ENCODE measurements at regions not wholly inside any gene's neighbourhood (a gene's known extent, or its start where the extent isn't known, plus 50 kb on each side); places are given as distances from the start of the nearest gene placed in this dataset.

- DNase-seq = no peak
- no peaks in the 10 kb centered on the region for H3K36me3 Mint-ChIP-seq (ENCODE audit: low read depth)
Measured at GRCh38 chr20:51249215-51249614, 226.3 kb upstream of the KCNG1 start.

GRCh38 chr20:51244466-51244865, 221.6 kb upstream of the KCNG1 start:
- Mint-ChIP-seq H3K4me3 (no peak overlapping the region), H3K9me3 (peaks cover 9% of the 10 kb centered on the region), H3K4me1 (no peaks in the 10 kb centered on the region), H3K27me3 (peaks cover 6% of the 10 kb centered on the region), H3K27ac (no peak overlapping the region), H3K36me3 (ENCODE audit: low read depth) (no peaks in the 10 kb centered on the region)
- ChIA-PET POLR2A (no interaction called here), CTCF (no interaction called here)
- no peak for DNase-seq

More at GRCh38 chr20:51249215-51249614, 226.3 kb upstream of the KCNG1 start:
- no peaks in the 10 kb centered on the region for H3K9me3 Mint-ChIP-seq
- no peak overlapping the region for H3K4me3 Mint-ChIP-seq
- peaks cover 6% of the 10 kb centered on the region for H3K27me3 Mint-ChIP-seq
- no peak overlapping the region for H3K27ac Mint-ChIP-seq
- ChIA-PET CTCF (interaction anchor here (1.6 kb wide), 1 partner anchor 36 kb away, joined by 4 read pairs; no protein-coding TSS in a partner anchor), POLR2A (no interaction called here)
- H3K4me1 Mint-ChIP-seq = no peaks in the 10 kb centered on the region

- Mint-ChIP-seq H3K4me1 (no peaks in the 10 kb centered on the region), H3K4me3 (no peak overlapping the region), H3K9me3 (peaks cover 9% of the 10 kb centered on the region), H3K27me3 (peaks cover 12% of the 10 kb centered on the region), H3K36me3 (ENCODE audit: low read depth) (no peaks in the 10 kb centered on the region), H3K27ac (no peak overlapping the region)
- ChIA-PET POLR2A (no interaction called here), CTCF (no interaction called here)
- DNase-seq = no peak
Measured at GRCh38 chr20:51238675-51239305, 215.9 kb upstream of the KCNG1 start.

- no peaks in the 10 kb centered on the region for H3K4me1 Mint-ChIP-seq
- H3K9me3 Mint-ChIP-seq = peaks cover 7% of the 10 kb centered on the region
- DNase-seq = no peak
- peaks cover 12% of the 10 kb centered on the region for H3K27me3 Mint-ChIP-seq
- H3K36me3 Mint-ChIP-seq (ENCODE audit: low read depth) = no peaks in the 10 kb centered on the region
- no peak overlapping the region for H3K4me3 Mint-ChIP-seq
- POLR2A ChIA-PET = no interaction called here
- H3K27ac Mint-ChIP-seq = no peak overlapping the region
- CTCF ChIA-PET = interaction anchor here (0.6 kb wide), 1 partner anchor 208 kb away, joined by 3 read pairs; no protein-coding TSS in a partner anchor
Measured at GRCh38 chr20:51237791-51238190, 214.9 kb upstream of the KCNG1 start.

GRCh38 chr20:51237278-51237677, 214.4 kb upstream of the KCNG1 start:
- no peaks in the 10 kb centered on the region for H3K4me1 Mint-ChIP-seq
- H3K27me3 Mint-ChIP-seq = peaks cover 12% of the 10 kb centered on the region
- no peak overlapping the region for H3K4me3 Mint-ChIP-seq
- H3K27ac Mint-ChIP-seq = no peak overlapping the region
- peaks cover 4% of the 10 kb centered on the region for H3K9me3 Mint-ChIP-seq
- CTCF ChIA-PET = no interaction called here
- no peaks in the 10 kb centered on the region for H3K36me3 Mint-ChIP-seq (ENCODE audit: low read depth)
- DNase-seq = no peak
- POLR2A ChIA-PET = no interaction called here

- no peak overlapping the region for H3K4me3 Mint-ChIP-seq
- no peak overlapping the region for H3K27ac Mint-ChIP-seq
- ChIA-PET POLR2A (no interaction called here), CTCF (no interaction called here)
- peaks cover 10% of the 10 kb centered on the region for H3K27me3 Mint-ChIP-seq
- H3K4me1 Mint-ChIP-seq = no peaks in the 10 kb centered on the region
- DNase-seq = no peak
- H3K36me3 Mint-ChIP-seq (ENCODE audit: low read depth) = no peaks in the 10 kb centered on the region
- H3K9me3 Mint-ChIP-seq = no peaks in the 10 kb centered on the region
Measured at GRCh38 chr20:51236421-51236820, 213.5 kb upstream of the KCNG1 start.

GRCh38 chr20:51233345-51233744, 210.4 kb upstream of the KCNG1 start:
- DNase-seq = no peak
- Mint-ChIP-seq H3K27me3 (peaks cover 12% of the 10 kb centered on the region), H3K27ac (no peak overlapping the region), H3K4me1 (no peaks in the 10 kb centered on the region), H3K9me3 (no peaks in the 10 kb centered on the region), H3K4me3 (no peak overlapping the region), H3K36me3 (ENCODE audit: low read depth) (no peaks in the 10 kb centered on the region)
- ChIA-PET POLR2A (no interaction called here), CTCF (no interaction called here)

- H3K27ac Mint-ChIP-seq = no peak overlapping the region
- no peaks in the 10 kb centered on the region for H3K4me1 Mint-ChIP-seq
- ChIA-PET POLR2A (no interaction called here), CTCF (no interaction called here)
- H3K4me3 Mint-ChIP-seq = no peak overlapping the region
- DNase-seq = no peak
- H3K9me3 Mint-ChIP-seq = no peaks in the 10 kb centered on the region
- peaks cover 10% of the 10 kb centered on the region for H3K27me3 Mint-ChIP-seq
- no peaks in the 10 kb centered on the region for H3K36me3 Mint-ChIP-seq (ENCODE audit: low read depth)
Measured at GRCh38 chr20:51230727-51231126, 207.8 kb upstream of the KCNG1 start.

- H3K27me3 Mint-ChIP-seq = peaks cover 3% of the 10 kb centered on the region
- no peak overlapping the region for H3K27ac Mint-ChIP-seq
- CTCF ChIA-PET = no interaction called here
- H3K9me3 Mint-ChIP-seq = no peaks in the 10 kb centered on the region
- POLR2A ChIA-PET = no interaction called here
- no peak overlapping the region for H3K4me3 Mint-ChIP-seq
- H3K36me3 Mint-ChIP-seq (ENCODE audit: low read depth) = no peaks in the 10 kb centered on the region
- H3K4me1 Mint-ChIP-seq = no peaks in the 10 kb centered on the region
- DNase-seq = no peak
Measured at GRCh38 chr20:51228763-51229162, 205.9 kb upstream of the KCNG1 start.

GRCh38 chr20:51227744-51228143, 204.8 kb upstream of the KCNG1 start:
- peaks cover 3% of the 10 kb centered on the region for H3K27me3 Mint-ChIP-seq
- DNase-seq = no peak
- H3K4me1 Mint-ChIP-seq = no peaks in the 10 kb centered on the region
- POLR2A ChIA-PET = no interaction called here
- no peaks in the 10 kb centered on the region for H3K36me3 Mint-ChIP-seq (ENCODE audit: low read depth)
- CTCF ChIA-PET = no interaction called here
- H3K27ac Mint-ChIP-seq = no peak overlapping the region
- H3K9me3 Mint-ChIP-seq = no peaks in the 10 kb centered on the region
- no peak overlapping the region for H3K4me3 Mint-ChIP-seq

GRCh38 chr20:51223183-51223720, 200.3 kb upstream of the KCNG1 start:
- H3K4me3 Mint-ChIP-seq = no peak overlapping the region
- CTCF ChIA-PET = no interaction called here
- no peaks in the 10 kb centered on the region for H3K36me3 Mint-ChIP-seq (ENCODE audit: low read depth)
- no peak overlapping the region for H3K27ac Mint-ChIP-seq
- no peaks in the 10 kb centered on the region for H3K4me1 Mint-ChIP-seq
- H3K27me3 Mint-ChIP-seq = peaks cover 18% of the 10 kb centered on the region
- DNase-seq = no peak
- no peaks in the 10 kb centered on the region for H3K9me3 Mint-ChIP-seq
- POLR2A ChIA-PET = interaction anchor here (0.6 kb wide), 1 partner anchor 37 kb away, joined by 3 read pairs; no protein-coding TSS in a partner anchor

- no peaks in the 10 kb centered on the region for H3K4me1 Mint-ChIP-seq
- no peak overlapping the region for H3K27ac Mint-ChIP-seq
- H3K36me3 Mint-ChIP-seq (ENCODE audit: low read depth) = no peaks in the 10 kb centered on the region
- ChIA-PET CTCF (no interaction called here), POLR2A (no interaction called here)
- H3K27me3 Mint-ChIP-seq = peaks cover 24% of the 10 kb centered on the region
- H3K9me3 Mint-ChIP-seq = peaks cover 4% of the 10 kb centered on the region
- no peak for DNase-seq
- H3K4me3 Mint-ChIP-seq = no peak overlapping the region
Measured at GRCh38 chr20:51221791-51222408, 199.0 kb upstream of the KCNG1 start.

GRCh38 chr20:51221103-51221502, 198.2 kb upstream of the KCNG1 start:
- Mint-ChIP-seq H3K36me3 (ENCODE audit: low read depth) (no peaks in the 10 kb centered on the region), H3K4me3 (no peak overlapping the region), H3K27ac (no peak overlapping the region), H3K27me3 (peaks cover 28% of the 10 kb centered on the region), H3K9me3 (peaks cover 7% of the 10 kb centered on the region), H3K4me1 (no peaks in the 10 kb centered on the region)
- POLR2A ChIA-PET = no interaction called here
- no peak for DNase-seq
- CTCF ChIA-PET = no interaction called here

GRCh38 chr20:51220293-51220706, 197.4 kb upstream of the KCNG1 start:
- DNase-seq = peak; percentile 57
- H3K9me3 Mint-ChIP-seq = peaks cover 7% of the 10 kb centered on the region
- H3K27ac Mint-ChIP-seq = no peak overlapping the region
- H3K4me1 Mint-ChIP-seq = no peaks in the 10 kb centered on the region
- CTCF ChIA-PET = no interaction called here
- H3K27me3 Mint-ChIP-seq = peaks cover 29% of the 10 kb centered on the region
- H3K36me3 Mint-ChIP-seq (ENCODE audit: low read depth) = no peaks in the 10 kb centered on the region
- no peak overlapping the region for H3K4me3 Mint-ChIP-seq
- POLR2A ChIA-PET = no interaction called here

All from activated CD4-positive, alpha-beta T cell treated with anti-CD3 and anti-CD28 coated beads, Interleukin-2, amount 10 ng/mL, durations not matched to agents 7 days and 5 days (primary cell).